ENCODE measurements at regions not wholly inside any gene's neighbourhood (a gene's known extent, or its start where the extent isn't known, plus 50 kb on each side); places are given as distances from the start of the nearest gene placed in this dataset.

- no peak for TF ChIP-seq CEBPB (IDR thresholded peaks at IDR 0.05)
- no peak for TF ChIP-seq RAD21 (IDR thresholded peaks at IDR 0.05; ENCODE audit: low read depth)
- no peak for TF ChIP-seq NFIC (IDR thresholded peaks at IDR 0.05)
- TF ChIP-seq YY1 (IDR thresholded peaks at IDR 0.05; ENCODE audit: low read depth): no peak
- TF ChIP-seq, protein P1, sequence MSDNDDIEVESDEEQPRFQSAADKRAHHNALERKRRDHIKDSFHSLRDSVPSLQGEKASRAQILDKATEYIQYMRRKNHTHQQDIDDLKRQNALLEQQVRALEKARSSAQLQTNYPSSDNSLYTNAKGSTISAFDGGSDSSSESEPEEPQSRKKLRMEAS (IDR thresholded peaks at IDR 0.05): no peak
- TF ChIP-seq REST (IDR thresholded peaks at IDR 0.05; ENCODE audit: low read depth): no peak
These were observed 478.0 kb upstream of the ARRDC4 start for GRCh38 chr15:97482521-97482920.
